ENCODE measurements at regions not wholly inside any gene's neighbourhood (a gene's known extent, or its start where the extent isn't known, plus 50 kb on each side); places are given as distances from the start of the nearest gene placed in this dataset.

GRCh38 chr10:45238896-45239295 is 76.5 kb downstream of the OR13A1 start:
- WGBS (ENCODE audit: low lambda C conversion rate, missing lambda C conversion rate) = 91% methylated on average over 5 of the region's 5 CpGs
- Histone ChIP-seq H2AFZ (no peak overlapping the region), H3K4me1 (ENCODE audit: insufficient read depth) (no peaks in the 10 kb centered on the region), H3K27me3 (no peaks in the 10 kb centered on the region), H3K9me3 (ENCODE audit: low read depth) (no peaks in the 10 kb centered on the region), H3K4me3 (no peak overlapping the region), H3K4me2 (no peak overlapping the region), H3K79me2 (no peaks in the 10 kb centered on the region), H3K36me3 (replicated peaks; ENCODE audit: insufficient read depth, low read depth) (no peaks in the 10 kb centered on the region), H4K20me1 (ENCODE audit: insufficient read depth, poor library complexity, severe bottlenecking) (no peaks in the 10 kb centered on the region), H3K27ac (no peak overlapping the region), H3K9me2 (replicated peaks; ENCODE audit: insufficient read depth) (no peaks in the 10 kb centered on the region)
- no peak for DNase-seq (ENCODE audit: low spot score)
- no peak for TF ChIP-seq EZH2phosphoT487 (IDR thresholded peaks at IDR 0.05; ENCODE audit: low read depth, severe bottlenecking, unreplicated experiment)
- no peak for TF ChIP-seq CTCF (IDR thresholded peaks at IDR 0.05; ENCODE audit: poor library complexity)
- no peak for TF ChIP-seq EZH2 (IDR thresholded peaks at IDR 0.05; ENCODE audit: borderline replicate concordance)

- Histone ChIP-seq H3K4me1 (ENCODE audit: insufficient read depth) (no peaks in the 10 kb centered on the region), H3K27ac (no peak overlapping the region), H3K27me3 (no peaks in the 10 kb centered on the region), H4K20me1 (ENCODE audit: insufficient read depth, poor library complexity, severe bottlenecking) (no peaks in the 10 kb centered on the region), H3K9me3 (ENCODE audit: low read depth) (no peaks in the 10 kb centered on the region), H2AFZ (no peak overlapping the region), H3K4me3 (no peak overlapping the region), H3K79me2 (no peaks in the 10 kb centered on the region), H3K36me3 (replicated peaks; ENCODE audit: insufficient read depth, low read depth) (no peaks in the 10 kb centered on the region), H3K9me2 (replicated peaks; ENCODE audit: insufficient read depth) (no peaks in the 10 kb centered on the region), H3K4me2 (no peak overlapping the region)
- DNase-seq (ENCODE audit: low spot score) = no peak
- TF ChIP-seq EZH2 (IDR thresholded peaks at IDR 0.05; ENCODE audit: borderline replicate concordance) (no peak), EZH2phosphoT487 (IDR thresholded peaks at IDR 0.05; ENCODE audit: low read depth, severe bottlenecking, unreplicated experiment) (no peak), CTCF (IDR thresholded peaks at IDR 0.05; ENCODE audit: poor library complexity) (no peak)
- WGBS (ENCODE audit: low lambda C conversion rate, missing lambda C conversion rate) = 80% methylated on average over 11 of the region's 11 CpGs
These were observed 75.8 kb downstream of the OR13A1 start for GRCh38 chr10:45239642-45240041.

- H4K20me1 ChIP-seq (ENCODE audit: insufficient read depth, poor library complexity, severe bottlenecking) = no peaks in the 10 kb centered on the region
- no peaks in the 10 kb centered on the region for H3K27me3 ChIP-seq
- H3K27ac ChIP-seq = no peak overlapping the region
- H2AFZ ChIP-seq = no peak overlapping the region
- no peak for DNase-seq (ENCODE audit: low spot score)
- H3K4me2 ChIP-seq = no peak overlapping the region
- H3K4me1 ChIP-seq (ENCODE audit: insufficient read depth) = no peaks in the 10 kb centered on the region
- TF ChIP-seq CTCF (IDR thresholded peaks at IDR 0.05; ENCODE audit: poor library complexity) = no peak
- TF ChIP-seq EZH2phosphoT487 (IDR thresholded peaks at IDR 0.05; ENCODE audit: low read depth, severe bottlenecking, unreplicated experiment) = no peak
- TF ChIP-seq EZH2 (IDR thresholded peaks at IDR 0.05; ENCODE audit: borderline replicate concordance) = no peak
- no peaks in the 10 kb centered on the region for H3K9me2 ChIP-seq (replicated peaks; ENCODE audit: insufficient read depth)
- H3K9me3 ChIP-seq (ENCODE audit: low read depth) = no peaks in the 10 kb centered on the region
- no peaks in the 10 kb centered on the region for H3K36me3 ChIP-seq (replicated peaks; ENCODE audit: insufficient read depth, low read depth)
- no peak overlapping the region for H3K4me3 ChIP-seq
- WGBS (ENCODE audit: low lambda C conversion rate, missing lambda C conversion rate) = 47% methylated on average over 9 of the region's 9 CpGs
- no peaks in the 10 kb centered on the region for H3K79me2 ChIP-seq
These were observed 73.4 kb downstream of the OR13A1 start for GRCh38 chr10:45241865-45242520.

All from hepatocyte (in vitro differentiated cells).